ENCODE measurements at regions not wholly inside any gene's neighbourhood (a gene's known extent, or its start where the extent isn't known, plus 50 kb on each side); places are given as distances from the start of the nearest gene placed in this dataset.

DNA sequence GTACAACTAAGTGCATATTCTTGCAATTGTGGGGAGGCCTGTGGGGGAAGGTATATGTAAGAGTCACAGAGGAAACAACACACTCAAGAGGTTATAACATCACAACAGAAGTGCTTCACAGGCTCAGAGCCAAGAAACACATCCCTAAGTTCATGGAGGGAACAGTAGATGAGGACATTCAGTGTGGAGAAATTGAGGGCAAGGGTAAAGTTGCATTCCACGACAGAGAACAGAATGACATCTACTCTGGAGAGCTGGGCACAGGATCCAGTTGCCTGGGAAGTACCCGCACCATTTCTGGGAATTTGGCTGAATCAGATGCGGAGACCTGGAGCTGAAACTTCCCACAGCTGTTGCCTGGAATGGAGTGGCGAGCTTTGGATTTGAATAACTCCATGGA is 197.2 kb downstream of the NXNL2 start (continued):
- TF ChIP-seq, protein P1, sequence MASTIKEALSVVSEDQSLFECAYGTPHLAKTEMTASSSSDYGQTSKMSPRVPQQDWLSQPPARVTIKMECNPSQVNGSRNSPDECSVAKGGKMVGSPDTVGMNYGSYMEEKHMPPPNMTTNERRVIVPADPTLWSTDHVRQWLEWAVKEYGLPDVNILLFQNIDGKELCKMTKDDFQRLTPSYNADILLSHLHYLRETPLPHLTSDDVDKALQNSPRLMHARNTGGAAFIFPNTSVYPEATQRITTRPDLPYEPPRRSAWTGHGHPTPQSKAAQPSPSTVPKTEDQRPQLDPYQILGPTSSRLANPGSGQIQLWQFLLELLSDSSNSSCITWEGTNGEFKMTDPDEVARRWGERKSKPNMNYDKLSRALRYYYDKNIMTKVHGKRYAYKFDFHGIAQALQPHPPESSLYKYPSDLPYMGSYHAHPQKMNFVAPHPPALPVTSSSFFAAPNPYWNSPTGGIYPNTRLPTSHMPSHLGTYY (CRISPR knock-in tag; IDR thresholded peaks at IDR 0.05), result no peak
- TF ChIP-seq, protein P2, sequence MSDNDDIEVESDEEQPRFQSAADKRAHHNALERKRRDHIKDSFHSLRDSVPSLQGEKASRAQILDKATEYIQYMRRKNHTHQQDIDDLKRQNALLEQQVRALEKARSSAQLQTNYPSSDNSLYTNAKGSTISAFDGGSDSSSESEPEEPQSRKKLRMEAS (CRISPR knock-in tag; IDR thresholded peaks at IDR 0.05), result no peak
- TF ChIP-seq, protein P3, sequence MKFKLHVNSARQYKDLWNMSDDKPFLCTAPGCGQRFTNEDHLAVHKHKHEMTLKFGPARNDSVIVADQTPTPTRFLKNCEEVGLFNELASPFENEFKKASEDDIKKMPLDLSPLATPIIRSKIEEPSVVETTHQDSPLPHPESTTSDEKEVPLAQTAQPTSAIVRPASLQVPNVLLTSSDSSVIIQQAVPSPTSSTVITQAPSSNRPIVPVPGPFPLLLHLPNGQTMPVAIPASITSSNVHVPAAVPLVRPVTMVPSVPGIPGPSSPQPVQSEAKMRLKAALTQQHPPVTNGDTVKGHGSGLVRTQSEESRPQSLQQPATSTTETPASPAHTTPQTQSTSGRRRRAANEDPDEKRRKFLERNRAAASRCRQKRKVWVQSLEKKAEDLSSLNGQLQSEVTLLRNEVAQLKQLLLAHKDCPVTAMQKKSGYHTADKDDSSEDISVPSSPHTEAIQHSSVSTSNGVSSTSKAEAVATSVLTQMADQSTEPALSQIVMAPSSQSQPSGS (CRISPR knock-in tag; IDR thresholded peaks at IDR 0.05; ENCODE audit: borderline replicate concordance, low read depth), result no peak
- no peak for TF ChIP-seq JAZF1 (CRISPR knock-in tag; IDR thresholded peaks at IDR 0.05)
- TF ChIP-seq ZNF317 (CRISPR knock-in tag; IDR thresholded peaks at IDR 0.05; ENCODE audit: borderline replicate concordance, low read depth), result no peak
- TF ChIP-seq, protein P4, sequence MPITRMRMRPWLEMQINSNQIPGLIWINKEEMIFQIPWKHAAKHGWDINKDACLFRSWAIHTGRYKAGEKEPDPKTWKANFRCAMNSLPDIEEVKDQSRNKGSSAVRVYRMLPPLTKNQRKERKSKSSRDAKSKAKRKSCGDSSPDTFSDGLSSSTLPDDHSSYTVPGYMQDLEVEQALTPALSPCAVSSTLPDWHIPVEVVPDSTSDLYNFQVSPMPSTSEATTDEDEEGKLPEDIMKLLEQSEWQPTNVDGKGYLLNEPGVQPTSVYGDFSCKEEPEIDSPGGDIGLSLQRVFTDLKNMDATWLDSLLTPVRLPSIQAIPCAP (CRISPR knock-in tag; IDR thresholded peaks at IDR 0.05), result no peak
- no peak for TF ChIP-seq ZNF138 (CRISPR knock-in tag; conservative IDR thresholded peaks at IDR 0.05)
- no peak for TF ChIP-seq ZNF121 (CRISPR knock-in tag; IDR thresholded peaks at IDR 0.05)
- TF ChIP-seq SP1 (CRISPR knock-in tag; conservative IDR thresholded peaks at IDR 0.05), result no peak

DNA sequence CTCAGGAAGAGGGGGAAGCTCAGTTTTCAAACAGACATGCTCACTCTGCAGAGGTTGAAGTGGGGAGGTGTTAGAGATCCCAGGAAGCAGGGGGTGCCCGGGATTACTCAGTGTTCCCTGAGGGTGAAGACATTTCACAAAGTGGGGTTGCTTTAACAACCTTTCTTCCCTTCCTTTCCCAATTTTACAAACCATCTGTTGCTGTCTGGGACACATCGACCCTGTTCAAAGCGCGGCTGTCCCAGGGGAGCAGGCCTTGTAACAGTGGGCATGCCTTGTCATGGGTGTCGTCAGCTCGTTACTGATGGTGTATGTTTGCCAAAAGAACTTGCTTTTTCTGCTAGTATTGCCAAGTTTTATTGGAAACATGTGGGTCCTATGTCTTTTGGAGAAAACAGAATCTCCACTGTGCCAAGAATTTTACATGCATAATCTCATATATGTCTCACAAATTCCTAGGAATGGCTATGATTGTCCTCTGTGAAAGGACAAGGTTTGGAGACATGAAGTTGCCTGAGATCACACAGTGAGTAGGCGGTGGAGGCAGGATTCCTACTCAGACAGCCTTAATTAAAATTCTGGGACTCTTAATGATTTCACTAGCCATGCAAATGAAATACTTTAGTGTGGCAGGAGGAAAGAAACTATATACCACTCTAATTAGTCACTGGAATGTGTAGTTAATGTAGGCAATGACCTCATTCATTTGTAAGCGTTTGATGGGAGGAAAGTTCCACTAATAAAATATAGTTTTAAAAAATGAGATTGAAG is 198.9 kb downstream of the NXNL2 start:
- DNase-seq (ENCODE audit: low spot score) (no peak), ATAC-seq (no peak)
- POLR2A ChIA-PET, result no interaction called here
- no peak for TF ChIP-seq GRHL2 (CRISPR knock-in tag; IDR thresholded peaks at IDR 0.05; ENCODE audit: insufficient replicate concordance, severe bottlenecking)
- no peak for TF ChIP-seq MXD4 (CRISPR knock-in tag; IDR thresholded peaks at IDR 0.05; ENCODE audit: borderline replicate concordance)
- Mint-ChIP-seq H3K36me3 (no peaks in the 10 kb centered on the region), H3K9me3 (peaks cover 12% of the 10 kb centered on the region), H3K27me3 (ENCODE audit: low read depth) (no peaks in the 10 kb centered on the region; the same call in 1 of the 2 replicates), H3K4me1 (peaks cover 13% of the 10 kb centered on the region), H3K4me3 (no peak overlapping the region), H3K27ac (no peak overlapping the region)
- CTCF ChIA-PET, result no interaction called here

DNA sequence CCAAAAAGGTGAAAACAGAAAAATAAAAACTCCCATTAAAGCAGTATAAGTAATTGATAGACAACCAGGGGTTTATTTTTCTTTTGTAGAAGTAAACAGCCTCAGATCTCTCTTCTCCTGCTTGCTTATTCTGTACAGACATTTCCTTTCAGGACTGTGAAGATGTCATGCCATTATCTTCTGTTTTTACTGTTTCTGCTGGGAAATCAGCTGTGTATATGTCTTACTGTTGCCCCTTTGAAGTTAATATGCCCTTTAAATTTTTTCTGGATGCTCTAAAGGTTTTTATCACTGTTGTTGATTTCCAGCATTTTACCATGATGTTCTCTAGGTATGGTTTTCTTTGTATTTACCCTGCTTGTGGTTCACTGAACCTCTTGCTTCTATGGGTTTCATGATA is 199.5 kb downstream of the NXNL2 start:
- TF ChIP-seq FOXJ3 (CRISPR knock-in tag; IDR thresholded peaks at IDR 0.05; ENCODE audit: borderline replicate concordance), result no peak
- TF ChIP-seq, protein P5, sequence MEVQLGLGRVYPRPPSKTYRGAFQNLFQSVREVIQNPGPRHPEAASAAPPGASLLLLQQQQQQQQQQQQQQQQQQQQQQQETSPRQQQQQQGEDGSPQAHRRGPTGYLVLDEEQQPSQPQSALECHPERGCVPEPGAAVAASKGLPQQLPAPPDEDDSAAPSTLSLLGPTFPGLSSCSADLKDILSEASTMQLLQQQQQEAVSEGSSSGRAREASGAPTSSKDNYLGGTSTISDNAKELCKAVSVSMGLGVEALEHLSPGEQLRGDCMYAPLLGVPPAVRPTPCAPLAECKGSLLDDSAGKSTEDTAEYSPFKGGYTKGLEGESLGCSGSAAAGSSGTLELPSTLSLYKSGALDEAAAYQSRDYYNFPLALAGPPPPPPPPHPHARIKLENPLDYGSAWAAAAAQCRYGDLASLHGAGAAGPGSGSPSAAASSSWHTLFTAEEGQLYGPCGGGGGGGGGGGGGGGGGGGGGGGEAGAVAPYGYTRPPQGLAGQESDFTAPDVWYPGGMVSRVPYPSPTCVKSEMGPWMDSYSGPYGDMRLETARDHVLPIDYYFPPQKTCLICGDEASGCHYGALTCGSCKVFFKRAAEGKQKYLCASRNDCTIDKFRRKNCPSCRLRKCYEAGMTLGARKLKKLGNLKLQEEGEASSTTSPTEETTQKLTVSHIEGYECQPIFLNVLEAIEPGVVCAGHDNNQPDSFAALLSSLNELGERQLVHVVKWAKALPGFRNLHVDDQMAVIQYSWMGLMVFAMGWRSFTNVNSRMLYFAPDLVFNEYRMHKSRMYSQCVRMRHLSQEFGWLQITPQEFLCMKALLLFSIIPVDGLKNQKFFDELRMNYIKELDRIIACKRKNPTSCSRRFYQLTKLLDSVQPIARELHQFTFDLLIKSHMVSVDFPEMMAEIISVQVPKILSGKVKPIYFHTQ (CRISPR knock-in tag; IDR thresholded peaks at IDR 0.05), result no peak
- TF ChIP-seq, protein P6, sequence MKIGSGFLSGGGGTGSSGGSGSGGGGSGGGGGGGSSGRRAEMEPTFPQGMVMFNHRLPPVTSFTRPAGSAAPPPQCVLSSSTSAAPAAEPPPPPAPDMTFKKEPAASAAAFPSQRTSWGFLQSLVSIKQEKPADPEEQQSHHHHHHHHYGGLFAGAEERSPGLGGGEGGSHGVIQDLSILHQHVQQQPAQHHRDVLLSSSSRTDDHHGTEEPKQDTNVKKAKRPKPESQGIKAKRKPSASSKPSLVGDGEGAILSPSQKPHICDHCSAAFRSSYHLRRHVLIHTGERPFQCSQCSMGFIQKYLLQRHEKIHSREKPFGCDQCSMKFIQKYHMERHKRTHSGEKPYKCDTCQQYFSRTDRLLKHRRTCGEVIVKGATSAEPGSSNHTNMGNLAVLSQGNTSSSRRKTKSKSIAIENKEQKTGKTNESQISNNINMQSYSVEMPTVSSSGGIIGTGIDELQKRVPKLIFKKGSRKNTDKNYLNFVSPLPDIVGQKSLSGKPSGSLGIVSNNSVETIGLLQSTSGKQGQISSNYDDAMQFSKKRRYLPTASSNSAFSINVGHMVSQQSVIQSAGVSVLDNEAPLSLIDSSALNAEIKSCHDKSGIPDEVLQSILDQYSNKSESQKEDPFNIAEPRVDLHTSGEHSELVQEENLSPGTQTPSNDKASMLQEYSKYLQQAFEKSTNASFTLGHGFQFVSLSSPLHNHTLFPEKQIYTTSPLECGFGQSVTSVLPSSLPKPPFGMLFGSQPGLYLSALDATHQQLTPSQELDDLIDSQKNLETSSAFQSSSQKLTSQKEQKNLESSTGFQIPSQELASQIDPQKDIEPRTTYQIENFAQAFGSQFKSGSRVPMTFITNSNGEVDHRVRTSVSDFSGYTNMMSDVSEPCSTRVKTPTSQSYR (CRISPR knock-in tag; IDR thresholded peaks at IDR 0.05), result no peak
- TF ChIP-seq, protein P2 (CRISPR knock-in tag; IDR thresholded peaks at IDR 0.05), result no peak
- TF ChIP-seq, protein P7, sequence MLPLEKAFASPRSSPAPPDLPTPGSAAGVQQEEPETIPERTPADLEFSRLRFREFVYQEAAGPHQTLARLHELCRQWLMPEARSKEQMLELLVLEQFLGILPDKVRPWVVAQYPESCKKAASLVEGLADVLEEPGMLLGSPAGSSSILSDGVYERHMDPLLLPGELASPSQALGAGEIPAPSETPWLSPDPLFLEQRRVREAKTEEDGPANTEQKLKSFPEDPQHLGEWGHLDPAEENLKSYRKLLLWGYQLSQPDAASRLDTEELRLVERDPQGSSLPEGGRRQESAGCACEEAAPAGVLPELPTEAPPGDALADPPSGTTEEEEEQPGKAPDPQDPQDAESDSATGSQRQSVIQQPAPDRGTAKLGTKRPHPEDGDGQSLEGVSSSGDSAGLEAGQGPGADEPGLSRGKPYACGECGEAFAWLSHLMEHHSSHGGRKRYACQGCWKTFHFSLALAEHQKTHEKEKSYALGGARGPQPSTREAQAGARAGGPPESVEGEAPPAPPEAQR (CRISPR knock-in tag; IDR thresholded peaks at IDR 0.05), result no peak
- TF ChIP-seq NR2C2 (CRISPR knock-in tag; IDR thresholded peaks at IDR 0.05), result no peak
- TF ChIP-seq FOXP1 (CRISPR knock-in tag; IDR thresholded peaks at IDR 0.05; ENCODE audit: borderline replicate concordance), result no peak
- DNase-seq (ENCODE audit: low spot score) (no peak), ATAC-seq (no peak)
- Mint-ChIP-seq H3K36me3 (no peaks in the 10 kb centered on the region), H3K9me3 (peaks cover 12% of the 10 kb centered on the region), H3K27ac (no peak overlapping the region), H3K4me3 (no peak overlapping the region), H3K27me3 (ENCODE audit: low read depth) (no peaks in the 10 kb centered on the region; the same call in 1 of the 2 replicates), H3K4me1 (peaks cover 13% of the 10 kb centered on the region)
- ChIA-PET CTCF (no interaction called here), POLR2A (no interaction called here)

All from WTC11 (cell line).